ENCODE measurements at regions not wholly inside any gene's neighbourhood (a gene's known extent, or its start where the extent isn't known, plus 50 kb on each side); places are given as distances from the start of the nearest gene placed in this dataset.

GRCh38 chr7:112572669-112573301 is 92.0 kb downstream of the LSMEM1 start:
- TF ChIP-seq ZC3H10 (CRISPR knock-in tag; IDR thresholded peaks at IDR 0.05) = no peak
- peak; percentile 24; the same call in 2 of the 3 replicates for ATAC-seq

DNA sequence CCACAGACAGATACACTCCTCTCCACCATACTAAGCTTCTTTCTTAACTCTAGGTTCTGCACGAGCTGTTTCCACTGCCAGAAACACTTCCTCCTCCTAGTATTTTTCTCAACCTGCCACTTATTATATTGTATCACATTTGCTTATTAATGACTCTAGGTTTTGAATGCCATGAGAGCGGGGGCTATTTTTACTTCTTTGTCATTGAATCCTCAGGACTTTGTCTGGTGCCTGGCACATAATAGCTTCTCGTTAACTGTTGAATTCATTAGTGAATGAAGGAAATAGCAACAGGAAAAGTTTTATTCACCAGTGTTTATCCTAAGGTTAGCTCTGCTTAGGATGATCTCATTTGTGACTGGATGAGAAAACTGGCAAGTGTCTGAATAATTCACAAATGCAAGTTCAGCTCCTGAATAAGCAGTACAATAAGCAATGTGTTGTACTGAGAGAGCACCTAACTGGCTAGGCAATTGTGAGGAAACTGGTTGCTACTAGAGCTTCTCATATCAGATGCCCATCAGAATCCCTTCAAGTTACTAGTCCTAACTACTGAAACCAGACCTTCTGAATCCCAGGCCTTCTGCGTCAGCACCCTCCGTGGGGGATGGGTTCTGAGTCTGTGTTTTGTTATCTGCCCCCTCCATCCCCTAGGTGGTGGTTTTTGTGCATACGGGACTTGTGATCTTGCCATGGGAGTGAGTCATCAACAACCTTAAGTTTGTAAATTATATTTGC is 92.7 kb downstream of the LSMEM1 start:
- TF ChIP-seq BACH2 (CRISPR knock-in tag; IDR thresholded peaks at IDR 0.05; ENCODE audit: borderline replicate concordance) (no peak), CSDC2 (CRISPR knock-in tag; IDR thresholded peaks at IDR 0.05) (no peak), ESRRG (CRISPR knock-in tag; IDR thresholded peaks at IDR 0.05) (no peak), TOX (CRISPR knock-in tag; IDR thresholded peaks at IDR 0.05; ENCODE audit: borderline replicate concordance) (no peak; the same call in 1 of the 2 replicates), PATZ1 (CRISPR knock-in tag; IDR thresholded peaks at IDR 0.05; ENCODE audit: borderline replicate concordance) (no peak), CREB5 (CRISPR knock-in tag; IDR thresholded peaks at IDR 0.05; ENCODE audit: low read depth) (no peak)
- TF ChIP-seq, protein P1, sequence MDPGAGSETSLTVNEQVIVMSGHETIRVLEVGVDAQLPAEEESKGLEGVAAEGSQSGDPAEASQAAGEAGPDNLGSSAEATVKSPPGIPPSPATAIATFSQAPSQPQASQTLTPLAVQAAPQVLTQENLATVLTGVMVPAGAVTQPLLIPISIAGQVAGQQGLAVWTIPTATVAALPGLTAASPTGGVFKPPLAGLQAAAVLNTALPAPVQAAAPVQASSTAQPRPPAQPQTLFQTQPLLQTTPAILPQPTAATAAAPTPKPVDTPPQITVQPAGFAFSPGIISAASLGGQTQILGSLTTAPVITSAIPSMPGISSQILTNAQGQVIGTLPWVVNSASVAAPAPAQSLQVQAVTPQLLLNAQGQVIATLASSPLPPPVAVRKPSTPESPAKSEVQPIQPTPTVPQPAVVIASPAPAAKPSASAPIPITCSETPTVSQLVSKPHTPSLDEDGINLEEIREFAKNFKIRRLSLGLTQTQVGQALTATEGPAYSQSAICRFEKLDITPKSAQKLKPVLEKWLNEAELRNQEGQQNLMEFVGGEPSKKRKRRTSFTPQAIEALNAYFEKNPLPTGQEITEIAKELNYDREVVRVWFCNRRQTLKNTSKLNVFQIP (CRISPR knock-in tag; IDR thresholded peaks at IDR 0.05; ENCODE audit: borderline replicate concordance, low read depth) = no peak

GRCh38 chr7:112575864-112576263 is 95.1 kb downstream of the LSMEM1 start:
- ATAC-seq = peak; percentile 24; the same call in 1 of the 3 replicates
- TF ChIP-seq CREB5 (CRISPR knock-in tag; IDR thresholded peaks at IDR 0.05; ENCODE audit: low read depth) = no peak
- TF ChIP-seq RARB (CRISPR knock-in tag; IDR thresholded peaks at IDR 0.05) = no peak
- TF ChIP-seq ESRRG (CRISPR knock-in tag; IDR thresholded peaks at IDR 0.05) = no peak
- no peak for TF ChIP-seq ZC3H10 (CRISPR knock-in tag; IDR thresholded peaks at IDR 0.05)
- TF ChIP-seq ZNF8 (CRISPR knock-in tag; IDR thresholded peaks at IDR 0.05) = no peak
- TF ChIP-seq, protein P2, sequence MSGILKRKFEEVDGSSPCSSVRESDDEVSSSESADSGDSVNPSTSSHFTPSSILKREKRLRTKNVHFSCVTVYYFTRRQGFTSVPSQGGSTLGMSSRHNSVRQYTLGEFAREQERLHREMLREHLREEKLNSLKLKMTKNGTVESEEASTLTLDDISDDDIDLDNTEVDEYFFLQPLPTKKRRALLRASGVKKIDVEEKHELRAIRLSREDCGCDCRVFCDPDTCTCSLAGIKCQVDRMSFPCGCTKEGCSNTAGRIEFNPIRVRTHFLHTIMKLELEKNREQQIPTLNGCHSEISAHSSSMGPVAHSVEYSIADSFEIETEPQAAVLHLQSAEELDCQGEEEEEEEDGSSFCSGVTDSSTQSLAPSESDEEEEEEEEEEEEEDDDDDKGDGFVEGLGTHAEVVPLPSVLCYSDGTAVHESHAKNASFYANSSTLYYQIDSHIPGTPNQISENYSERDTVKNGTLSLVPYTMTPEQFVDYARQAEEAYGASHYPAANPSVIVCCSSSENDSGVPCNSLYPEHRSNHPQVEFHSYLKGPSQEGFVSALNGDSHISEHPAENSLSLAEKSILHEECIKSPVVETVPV (CRISPR knock-in tag; IDR thresholded peaks at IDR 0.05) = no peak
- no peak for TF ChIP-seq ZNF565 (CRISPR knock-in tag; conservative IDR thresholded peaks at IDR 0.05; ENCODE audit: low read depth)
- TF ChIP-seq TOX (CRISPR knock-in tag; IDR thresholded peaks at IDR 0.05; ENCODE audit: borderline replicate concordance) = no peak

More for the DNA sequence above, 92.7 kb downstream of the LSMEM1 start:
- peak; percentile 84 for ATAC-seq

DNA sequence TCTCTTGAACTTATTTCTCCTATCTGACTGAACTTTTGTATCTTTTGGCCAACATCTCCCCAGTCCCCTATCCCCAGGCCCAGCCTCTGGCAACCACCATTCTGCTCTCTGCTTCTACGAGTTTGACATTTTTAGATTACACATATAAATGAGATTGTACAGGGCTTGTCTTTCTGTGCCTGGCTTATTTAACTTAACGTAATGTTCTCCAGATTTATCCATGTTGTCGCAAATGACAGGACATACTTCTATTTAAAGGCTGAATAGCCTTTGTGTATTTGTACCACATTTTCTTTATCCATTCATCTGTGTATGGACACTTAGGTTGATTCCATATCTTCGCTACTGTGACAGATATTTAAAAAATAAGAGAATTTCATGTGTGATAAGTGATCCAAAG is 98.6 kb downstream of the LSMEM1 start:
- peak; percentile 18; the same call in 1 of the 3 replicates for ATAC-seq
- TF ChIP-seq ZFP3 (CRISPR knock-in tag; IDR thresholded peaks at IDR 0.05) (no peak), SNAI2 (CRISPR knock-in tag; IDR thresholded peaks at IDR 0.05) (no peak), PATZ1 (CRISPR knock-in tag; IDR thresholded peaks at IDR 0.05; ENCODE audit: borderline replicate concordance) (no peak), CSDC2 (CRISPR knock-in tag; IDR thresholded peaks at IDR 0.05) (no peak), GLIS3 (CRISPR knock-in tag; IDR thresholded peaks at IDR 0.05) (no peak), ESRRG (CRISPR knock-in tag; IDR thresholded peaks at IDR 0.05) (peak; percentile 65; the same call in 1 of the 2 replicates), BACH2 (CRISPR knock-in tag; IDR thresholded peaks at IDR 0.05; ENCODE audit: borderline replicate concordance) (no peak), ZNF8 (CRISPR knock-in tag; IDR thresholded peaks at IDR 0.05) (no peak), ZNF565 (CRISPR knock-in tag; conservative IDR thresholded peaks at IDR 0.05; ENCODE audit: low read depth) (no peak), TOX (CRISPR knock-in tag; IDR thresholded peaks at IDR 0.05; ENCODE audit: borderline replicate concordance) (0 out of 2 replicates have a peak, but pooled peaks have one; percentile 12), CREB5 (CRISPR knock-in tag; IDR thresholded peaks at IDR 0.05; ENCODE audit: low read depth) (no peak; the same call in 1 of the 2 replicates)
- TF ChIP-seq, protein P1 (CRISPR knock-in tag; IDR thresholded peaks at IDR 0.05; ENCODE audit: borderline replicate concordance, low read depth) = no peak
- TF ChIP-seq, protein P2 (CRISPR knock-in tag; IDR thresholded peaks at IDR 0.05) = 0 out of 2 replicates have a peak, but pooled peaks have one; percentile 67

Data from SK-N-SH treated with all-trans-retinoic acid at 6 μM for 48 hours (cell line).